A549 (cell line): ENCODE measurements at regions not wholly inside any gene's neighbourhood (a gene's known extent, or its start where the extent isn't known, plus 50 kb on each side); places are given as distances from the start of the nearest gene placed in this dataset.

Experiments used
- CTCF ChIP-seq: fragments of >200 bp; sonication (Bioruptor Twin); formaldehyde crosslinking; IDR thresholded peaks from 3 replicates; pipeline ENCODE4 v1.5.1; 2016
- FOSL2 ChIP-seq, 2 experiments: fragments of 450-650 bp in 1 of 2; fragments of >200 bp in 1 of 2; sonication (Bioruptor Twin) in 1 of 2; formaldehyde crosslinking; IDR thresholded peaks; 2 replicates each; pipeline versions ENCODE4 v1.5.0 to v1.6.1; 2016 to 2020; ENCODE audit warnings: mild to moderate bottlenecking in 1 of 2, moderate library complexity in 1 of 2
- HDAC2 ChIP-seq: fragments of 200-600 bp; sonication (generic); IDR thresholded peaks from 2 replicates; pipeline ENCODE4 v1.6.1; 2016
- POLR2A ChIP-seq: IDR thresholded peaks from 2 replicates; pipeline ENCODE4 v1.6.1; 2012; ENCODE audit warnings: mild to moderate bottlenecking, low read length
- ZNF302 ChIP-seq: fragments of 250-450 bp; sonication (Bioruptor Pico); IDR thresholded peaks from 2 replicates; pipeline ENCODE4 v1.9.0; 2021; ENCODE audit warnings: inconsistent platforms, mild to moderate bottlenecking, moderate library complexity

- TF ChIP-seq CTCF (no peak), POLR2A (no peak), HDAC2 (no peak), ZNF302 (CRISPR knock-in tag) (no peak), FOSL2 (IDR thresholded peaks at IDR 0.05) (no peak), FOSL2 (CRISPR knock-in tag; IDR thresholded peaks at IDR 0.05) (no peak)
Observed at GRCh38 chr16:50944033-50944432, 202.1 kb downstream of the CYLD start.
